ENCODE measurements at regions not wholly inside any gene's neighbourhood (a gene's known extent, or its start where the extent isn't known, plus 50 kb on each side); places are given as distances from the start of the nearest gene placed in this dataset.

GRCh38 chr21:43277481-43278351, 108.9 kb downstream of the CRYAA start:
- DNase-seq (ENCODE audit: low read depth in 4 of 4, low spot score in 2 of 4), result no peak

- no peak for DNase-seq (ENCODE audit: low read depth in 4 of 4, low spot score in 2 of 4)
These were observed 108.0 kb downstream of the CRYAA start for GRCh38 chr21:43276811-43277210.

- no peak for DNase-seq (ENCODE audit: low read depth in 4 of 4, low spot score in 2 of 4)
These were observed 106.8 kb downstream of the CRYAA start for GRCh38 chr21:43275421-43276211.

GRCh38 chr21:43274946-43275310, 106.1 kb downstream of the CRYAA start:
- DNase-seq (ENCODE audit: low read depth in 4 of 4, low spot score in 2 of 4), result no peak

GRCh38 chr21:43274022-43274945, 105.5 kb downstream of the CRYAA start:
- no peak for DNase-seq (ENCODE audit: low read depth in 4 of 4, low spot score in 2 of 4)

- DNase-seq (ENCODE audit: low read depth in 4 of 4, low spot score in 2 of 4), result no peak
These were observed 104.9 kb downstream of the CRYAA start for GRCh38 chr21:43273708-43274021.

- DNase-seq (ENCODE audit: low read depth in 4 of 4, low spot score in 2 of 4), result no peak
These were observed 104.4 kb downstream of the CRYAA start for GRCh38 chr21:43273016-43273707.

GRCh38 chr21:43272591-43272990, 103.8 kb downstream of the CRYAA start:
- no peak for DNase-seq (ENCODE audit: low read depth in 4 of 4, low spot score in 2 of 4)

GRCh38 chr21:43271452-43272020, 102.7 kb downstream of the CRYAA start:
- no peak for DNase-seq (ENCODE audit: low read depth in 4 of 4, low spot score in 2 of 4)

GRCh38 chr21:43270800-43271301, 102.0 kb downstream of the CRYAA start:
- no peak for DNase-seq (ENCODE audit: low read depth in 4 of 4, low spot score in 2 of 4)

GRCh38 chr21:43269957-43270705, 101.3 kb downstream of the CRYAA start:
- DNase-seq (ENCODE audit: low read depth in 4 of 4, low spot score in 2 of 4), result no peak

GRCh38 chr21:43269440-43269839, 100.6 kb downstream of the CRYAA start:
- DNase-seq (ENCODE audit: low read depth in 4 of 4, low spot score in 2 of 4), result no peak

- no peak for DNase-seq (ENCODE audit: low read depth in 4 of 4, low spot score in 2 of 4)
These were observed 100.0 kb downstream of the CRYAA start for GRCh38 chr21:43268804-43269186.

- no peak for DNase-seq (ENCODE audit: low read depth in 4 of 4, low spot score in 2 of 4)
These were observed 99.4 kb downstream of the CRYAA start for GRCh38 chr21:43268086-43268803.

GRCh38 chr21:43267391-43268085, 98.7 kb downstream of the CRYAA start:
- no peak for DNase-seq (ENCODE audit: low read depth in 4 of 4, low spot score in 2 of 4)

GRCh38 chr21:43266534-43266933, 97.7 kb downstream of the CRYAA start:
- DNase-seq (ENCODE audit: low read depth in 4 of 4, low spot score in 2 of 4), result no peak

GRCh38 chr21:43262427-43262826, 93.6 kb downstream of the CRYAA start:
- no peak for DNase-seq (ENCODE audit: low read depth in 4 of 4, low spot score in 2 of 4)

Measured in left renal cortex interstitium (tissue), 4 donors.